Iris pigment epithelial cell (primary cell): ENCODE measurements at regions not wholly inside any gene's neighbourhood (a gene's known extent, or its start where the extent isn't known, plus 50 kb on each side); places are given as distances from the start of the nearest gene placed in this dataset.

ENCODE experiments used
- DNase-seq: peaks from one replicate; pipeline ENCODE4 v3.0.0-alpha.2; 2011; ENCODE audit warnings: low read depth

GRCh38 chr6:159099961-159100360 lies 55.2 kb upstream of the TAGAP start:
- DNase-seq: no peak

- no peak for DNase-seq
Observed at GRCh38 chr6:159099276-159099675, 54.5 kb upstream of the TAGAP start.

GRCh38 chr6:159098636-159099106 lies 53.9 kb upstream of the TAGAP start:
- no peak for DNase-seq

- DNase-seq: no peak
Observed at GRCh38 chr6:159097256-159097655, 52.5 kb upstream of the TAGAP start.

GRCh38 chr6:159095616-159096015 lies 50.8 kb upstream of the TAGAP start:
- DNase-seq: no peak

GRCh38 chr6:159094444-159095252 lies 49.9 kb upstream of the TAGAP start:
- DNase-seq: no peak
